PC-3 (cell line): ENCODE measurements at regions not wholly inside any gene's neighbourhood (a gene's known extent, or its start where the extent isn't known, plus 50 kb on each side); places are given as distances from the start of the nearest gene placed in this dataset.

Experiments
- ATAC-seq: fragments of 200-7000 bp; cut with Tn5 transposase; 2 replicates; pipeline ENCODE4 v1.9.1; 2020; ENCODE audit warnings: mild to moderate bottlenecking, moderate library complexity
- BruUV-seq: library from RNA; stranded (reverse); fragments of 400-500 nt; replicated peaks from 2 replicates; lab custom pipeline; 2021; lab: Mats Ljungman, UMichigan
- CTCF ChIA-PET: fragments of 300-600 bp; sonication (Branson Sonifier 250); formaldehyde crosslinking; loops from one replicate; lab custom pipeline; 2022; ENCODE audit warnings: antibody characterized with exemption; lab: Charles Lee
- POLR2A ChIA-PET: fragments of 300-600 bp; sonication (Branson Sonifier 250); formaldehyde crosslinking; loops from one replicate; lab custom pipeline; 2022; ENCODE audit warnings: antibody characterized with exemption; ENCODE audit not compliant: unreplicated experiment; lab: Charles Lee
- DNase-seq: peaks from one replicate; pipeline ENCODE4 v3.0.0-alpha.2; 2015
- H2AFZ ChIP-seq: fragments of 300-600 bp; sonication (generic); 2 replicates; pipeline ENCODE4 v1.6.0; 2016; ENCODE audit warnings: antibody characterized with exemption, low read length
- H3F3A ChIP-seq: fragments of 300-600 bp; sonication (generic); one replicate; pipeline ENCODE4 v1.6.0; 2017; ENCODE audit warnings: antibody characterized with exemption, low read length, control low read depth, mild to moderate bottlenecking; ENCODE audit not compliant: unreplicated experiment
- H3K27ac ChIP-seq: fragments of 300-600 bp; sonication (generic); 2 replicates; pipeline ENCODE4 v1.5.1; 2016; ENCODE audit warnings: mild to moderate bottlenecking, low read length
- H3K27me3 ChIP-seq: fragments of 300-600 bp; sonication (generic); 2 replicates; pipeline ENCODE4 v1.6.1; 2016; ENCODE audit warnings: low read length, mixed read lengths
- H3K36me3 ChIP-seq: fragments of 300-600 bp; sonication (generic); 2 replicates; pipeline ENCODE4 v1.6.1; 2016; ENCODE audit warnings: low read depth, mixed run types, low read length, mixed read lengths
- H3K4me1 ChIP-seq: fragments of 300-600 bp; sonication (generic); 2 replicates; pipeline ENCODE4 v1.5.1; 2016; ENCODE audit warnings: low read length; ENCODE audit not compliant: insufficient read depth
- H3K4me2 ChIP-seq: fragments of 300-600 bp; sonication (generic); 2 replicates; pipeline ENCODE4 v1.6.0; 2016; ENCODE audit warnings: low read length
- H3K4me3 ChIP-seq: fragments of 300-600 bp; sonication (generic); 2 replicates; pipeline ENCODE4 v1.5.1; 2016; ENCODE audit warnings: mild to moderate bottlenecking, low read length, mixed read lengths
- H3K79me2 ChIP-seq: fragments of 300-600 bp; sonication (generic); 2 replicates; pipeline ENCODE4 v1.6.1; 2017; ENCODE audit warnings: low read length, mixed read lengths
- H3K9ac ChIP-seq: fragments of 300-600 bp; sonication (generic); 2 replicates; pipeline ENCODE4 v1.6.0; 2016; ENCODE audit warnings: mild to moderate bottlenecking, low read length
- H3K9me2 ChIP-seq: fragments of 300-600 bp; sonication (generic); replicated peaks from 2 replicates; pipeline ENCODE4 v1.6.1; 2016; ENCODE audit warnings: mixed run types, low read length, mixed read lengths
- H3K9me3 ChIP-seq: fragments of 300-600 bp; sonication (generic); 2 replicates; pipeline ENCODE4 v1.6.1; 2016; ENCODE audit warnings: low read length, mixed read lengths
- H4K20me1 ChIP-seq: fragments of 300-600 bp; sonication (generic); 2 replicates; pipeline ENCODE4 v1.6.1; 2016; ENCODE audit warnings: low read length, mixed read lengths
- EZH2 ChIP-seq: fragments of 300-600 bp; sonication (generic); IDR thresholded peaks from one replicate; pipeline ENCODE4 v1.6.1; 2017; ENCODE audit warnings: antibody characterized with exemption, mild to moderate bottlenecking, low read length; ENCODE audit not compliant: unreplicated experiment
- EZH2phosphoT487 ChIP-seq: fragments of 300-600 bp; sonication (generic); IDR thresholded peaks from 2 replicates; pipeline ENCODE4 v1.6.1; 2018; ENCODE audit warnings: mild to moderate bottlenecking, antibody characterized with exemption, low read length, borderline replicate concordance
- intact Hi-C: fragments of 100-400 bp; cut with micrococcal nuclease; formaldehyde crosslinking; loops from 2 replicates; pipeline ENCODE4 v1.9.0; 2023
- TF ChIP-seq, protein P1 (sequence below): fragments of 300-600 bp; sonication (generic); conservative IDR thresholded peaks from 2 replicates; pipeline ENCODE4 v1.5.1; 2017; ENCODE audit warnings: antibody characterized with exemption, low read depth, mild to moderate bottlenecking, low read length

DNA sequence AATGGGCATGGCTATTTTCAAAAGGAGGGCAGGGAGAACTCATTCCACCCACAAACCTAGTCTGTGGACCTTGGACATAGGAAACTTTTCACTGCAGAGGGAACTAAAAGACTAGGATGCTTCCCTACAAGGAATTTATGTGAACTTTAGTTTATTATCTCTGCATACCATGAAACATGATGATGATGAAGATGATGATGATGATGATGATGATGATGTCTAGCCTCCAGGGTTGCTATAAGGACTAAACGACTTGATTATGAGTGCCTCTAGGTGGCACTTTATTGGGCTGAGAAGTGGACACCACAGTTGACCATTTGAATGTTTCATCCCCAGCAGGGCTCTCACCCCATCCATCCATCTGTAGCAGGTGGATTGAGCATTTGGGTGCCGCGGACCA lies 260.0 kb upstream of the TCF4 start:
- POLR2A ChIA-PET, result no interaction called here

DNA sequence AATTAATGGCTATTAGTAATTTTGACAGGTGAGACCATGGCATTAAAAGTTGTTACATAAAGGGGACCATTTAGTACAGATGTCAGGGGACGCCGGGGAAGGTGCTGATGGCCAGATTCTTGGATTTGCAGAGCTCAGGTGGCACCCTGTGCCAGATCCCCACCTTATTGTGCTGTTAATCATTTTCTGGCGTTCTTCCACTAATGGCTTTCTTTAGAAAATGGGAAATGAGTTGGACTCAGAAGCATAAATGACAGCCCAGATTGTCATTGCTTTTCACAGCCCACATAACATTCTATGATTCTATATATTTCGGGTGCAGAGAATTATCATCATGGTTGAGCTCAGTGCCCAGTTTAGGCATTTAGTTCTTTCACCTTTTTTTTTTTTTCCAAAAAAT lies 257.2 kb upstream of the TCF4 start:
- Histone ChIP-seq H3K36me3 (no peaks in the 10 kb centered on the region), H3F3A (no peaks in the 10 kb centered on the region), H3K27ac (no peak overlapping the region), H3K4me3 (no peak overlapping the region), H3K27me3 (no peaks in the 10 kb centered on the region), H3K4me1 (0 out of 2 replicates have a peak, but pooled peaks cover 12% of the 10 kb centered on the region), H2AFZ (no peak overlapping the region), H4K20me1 (no peaks in the 10 kb centered on the region), H3K9me3 (no peaks in the 10 kb centered on the region), H3K4me2 (no peak overlapping the region), H3K9me2 (no peaks in the 10 kb centered on the region), H3K9ac (no peak overlapping the region), H3K79me2 (no peaks in the 10 kb centered on the region)
- ATAC-seq (no peak; the same call in 1 of the 2 replicates), DNase-seq (peak; percentile 60)
- ChIA-PET CTCF (no interaction called here), POLR2A (no interaction called here)
- intact Hi-C loops, result no loop called here
- TF ChIP-seq EZH2, result no peak
- TF ChIP-seq EZH2phosphoT487, result no peak
- TF ChIP-seq, protein P1, sequence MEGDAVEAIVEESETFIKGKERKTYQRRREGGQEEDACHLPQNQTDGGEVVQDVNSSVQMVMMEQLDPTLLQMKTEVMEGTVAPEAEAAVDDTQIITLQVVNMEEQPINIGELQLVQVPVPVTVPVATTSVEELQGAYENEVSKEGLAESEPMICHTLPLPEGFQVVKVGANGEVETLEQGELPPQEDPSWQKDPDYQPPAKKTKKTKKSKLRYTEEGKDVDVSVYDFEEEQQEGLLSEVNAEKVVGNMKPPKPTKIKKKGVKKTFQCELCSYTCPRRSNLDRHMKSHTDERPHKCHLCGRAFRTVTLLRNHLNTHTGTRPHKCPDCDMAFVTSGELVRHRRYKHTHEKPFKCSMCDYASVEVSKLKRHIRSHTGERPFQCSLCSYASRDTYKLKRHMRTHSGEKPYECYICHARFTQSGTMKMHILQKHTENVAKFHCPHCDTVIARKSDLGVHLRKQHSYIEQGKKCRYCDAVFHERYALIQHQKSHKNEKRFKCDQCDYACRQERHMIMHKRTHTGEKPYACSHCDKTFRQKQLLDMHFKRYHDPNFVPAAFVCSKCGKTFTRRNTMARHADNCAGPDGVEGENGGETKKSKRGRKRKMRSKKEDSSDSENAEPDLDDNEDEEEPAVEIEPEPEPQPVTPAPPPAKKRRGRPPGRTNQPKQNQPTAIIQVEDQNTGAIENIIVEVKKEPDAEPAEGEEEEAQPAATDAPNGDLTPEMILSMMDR, result no peak
- no TSS peak for BruUV-seq

More for the DNA sequence above, 260.0 kb upstream of the TCF4 start:
- Histone ChIP-seq H3K27ac (no peak overlapping the region), H3K4me3 (no peak overlapping the region), H4K20me1 (no peaks in the 10 kb centered on the region), H2AFZ (no peak overlapping the region), H3K36me3 (no peaks in the 10 kb centered on the region), H3K9me3 (no peaks in the 10 kb centered on the region), H3F3A (no peaks in the 10 kb centered on the region), H3K9me2 (no peaks in the 10 kb centered on the region), H3K9ac (no peak overlapping the region), H3K79me2 (no peaks in the 10 kb centered on the region), H3K4me1 (0 out of 2 replicates have a peak, but pooled peaks cover 12% of the 10 kb centered on the region), H3K27me3 (no peaks in the 10 kb centered on the region), H3K4me2 (no peak overlapping the region)
- intact Hi-C loops, result no loop called here
- TF ChIP-seq EZH2 (no peak), EZH2phosphoT487 (no peak)
- TF ChIP-seq, protein P1, result no peak
- no peak for ATAC-seq
- no peak for DNase-seq
- CTCF ChIA-PET, result no interaction called here
- BruUV-seq, result no TSS peak

DNA sequence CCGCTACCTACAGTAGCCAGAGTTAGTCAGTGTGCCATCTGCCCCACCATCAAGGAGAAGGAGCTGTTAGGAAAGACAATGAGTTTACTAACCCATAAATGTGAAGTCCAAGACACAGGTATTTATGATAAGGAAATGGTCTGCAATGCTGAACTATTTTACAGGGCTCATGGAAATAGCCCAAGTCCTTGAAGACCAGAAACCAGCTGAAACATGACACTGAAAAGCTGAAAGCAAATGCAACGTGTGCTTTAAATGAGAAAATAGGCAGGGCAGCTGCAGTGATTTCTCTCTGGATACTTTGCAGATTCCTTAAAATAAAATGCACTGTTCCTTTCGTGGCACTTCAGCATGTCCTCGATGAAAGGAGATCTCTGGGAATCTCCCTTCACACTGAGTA lies 256.4 kb upstream of the TCF4 start:
- Histone ChIP-seq H3F3A (no peaks in the 10 kb centered on the region), H3K4me1 (peaks cover 19% of the 10 kb centered on the region; the same call in 1 of the 2 replicates), H2AFZ (no peak overlapping the region), H4K20me1 (no peaks in the 10 kb centered on the region), H3K27ac (no peak overlapping the region), H3K4me3 (no peak overlapping the region), H3K27me3 (no peaks in the 10 kb centered on the region), H3K9ac (no peak overlapping the region), H3K36me3 (no peaks in the 10 kb centered on the region), H3K79me2 (no peaks in the 10 kb centered on the region), H3K9me2 (no peaks in the 10 kb centered on the region), H3K4me2 (no peak overlapping the region), H3K9me3 (no peaks in the 10 kb centered on the region)
- DNase-seq, result peak; percentile 18
- TF ChIP-seq EZH2phosphoT487 (no peak), EZH2 (no peak)
- TF ChIP-seq, protein P1, result no peak
- CTCF ChIA-PET, result interaction anchor here (0.5 kb wide), 1 partner anchor 424 kb away, joined by 5 read pairs; no protein-coding TSS in a partner anchor
- peak; percentile 67 for ATAC-seq
- BruUV-seq, result no TSS peak
- intact Hi-C loops, result no loop called here
- POLR2A ChIA-PET, result interaction anchor here (0.6 to 0.7 kb wide), 2 partner anchors 13 to 81 kb away, joined by 4 to 5 read pairs; no protein-coding TSS in a partner anchor
